ENCODE measurements at regions not wholly inside any gene's neighbourhood (a gene's known extent, or its start where the extent isn't known, plus 50 kb on each side); places are given as distances from the start of the nearest gene placed in this dataset.

DNA sequence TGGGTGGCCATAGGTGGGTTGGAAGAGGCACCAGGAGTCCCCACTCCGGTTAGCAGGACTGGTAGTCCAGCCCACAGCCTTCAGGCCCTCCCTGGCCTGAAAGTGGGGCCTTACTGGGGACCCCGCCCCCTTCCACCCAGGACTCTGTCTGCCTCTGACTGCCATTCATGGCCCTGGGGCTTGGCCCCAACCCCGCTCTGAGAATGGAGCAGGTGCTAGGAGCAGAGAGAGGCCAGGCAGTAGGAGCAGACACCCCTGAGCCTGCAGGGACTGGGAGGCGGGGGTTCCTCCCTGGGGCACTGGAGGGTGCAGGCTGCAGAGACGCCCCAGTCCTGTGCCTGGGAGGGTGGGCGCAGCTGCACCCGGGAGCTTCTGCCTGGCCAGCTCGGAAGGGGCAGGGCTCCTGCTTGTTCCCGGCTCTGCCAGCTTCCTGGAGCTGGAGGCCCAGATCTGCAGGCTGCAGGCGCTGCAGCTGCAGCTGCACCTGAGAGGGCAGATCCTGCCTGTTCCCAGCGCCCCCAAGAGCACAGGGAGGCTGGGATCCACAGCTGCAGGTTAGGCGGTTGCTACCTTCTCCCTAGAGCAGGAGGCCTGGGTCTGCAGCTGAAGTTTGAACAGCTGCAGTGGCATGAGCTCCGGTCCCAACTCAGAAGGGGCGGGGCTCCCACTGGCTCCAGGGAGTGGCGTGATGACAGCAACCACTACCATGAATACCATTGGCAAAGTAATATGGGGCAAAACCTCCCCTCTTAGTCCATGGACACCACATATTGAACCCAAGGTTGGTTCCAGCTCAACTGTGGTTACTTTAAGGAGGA, 194.7 kb downstream of the SQOR start:
- no peak for TF ChIP-seq TBP (CRISPR knock-in tag; IDR thresholded peaks at IDR 0.05)
- TF ChIP-seq, protein P1, sequence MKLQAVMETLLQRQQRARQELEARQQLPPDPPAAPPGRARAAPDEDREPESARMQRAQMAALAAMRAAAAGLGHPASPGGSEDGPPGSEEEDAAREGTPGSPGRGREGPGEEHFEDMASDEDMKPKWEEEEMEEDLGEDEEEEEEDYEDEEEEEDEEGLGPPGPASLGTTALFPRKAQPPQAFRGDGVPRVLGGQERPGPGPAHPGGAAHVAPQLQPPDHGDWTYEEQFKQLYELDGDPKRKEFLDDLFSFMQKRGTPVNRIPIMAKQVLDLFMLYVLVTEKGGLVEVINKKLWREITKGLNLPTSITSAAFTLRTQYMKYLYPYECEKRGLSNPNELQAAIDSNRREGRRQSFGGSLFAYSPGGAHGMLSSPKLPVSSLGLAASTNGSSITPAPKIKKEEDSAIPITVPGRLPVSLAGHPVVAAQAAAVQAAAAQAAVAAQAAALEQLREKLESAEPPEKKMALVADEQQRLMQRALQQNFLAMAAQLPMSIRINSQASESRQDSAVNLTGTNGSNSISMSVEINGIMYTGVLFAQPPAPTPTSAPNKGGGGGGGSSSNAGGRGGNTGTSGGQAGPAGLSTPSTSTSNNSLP (IDR thresholded peaks at IDR 0.05; ENCODE audit: low read depth, low read length) = no peak
- no peak for TF ChIP-seq ZBTB7A (CRISPR knock-in tag; IDR thresholded peaks at IDR 0.05)
- TF ChIP-seq, protein P2, sequence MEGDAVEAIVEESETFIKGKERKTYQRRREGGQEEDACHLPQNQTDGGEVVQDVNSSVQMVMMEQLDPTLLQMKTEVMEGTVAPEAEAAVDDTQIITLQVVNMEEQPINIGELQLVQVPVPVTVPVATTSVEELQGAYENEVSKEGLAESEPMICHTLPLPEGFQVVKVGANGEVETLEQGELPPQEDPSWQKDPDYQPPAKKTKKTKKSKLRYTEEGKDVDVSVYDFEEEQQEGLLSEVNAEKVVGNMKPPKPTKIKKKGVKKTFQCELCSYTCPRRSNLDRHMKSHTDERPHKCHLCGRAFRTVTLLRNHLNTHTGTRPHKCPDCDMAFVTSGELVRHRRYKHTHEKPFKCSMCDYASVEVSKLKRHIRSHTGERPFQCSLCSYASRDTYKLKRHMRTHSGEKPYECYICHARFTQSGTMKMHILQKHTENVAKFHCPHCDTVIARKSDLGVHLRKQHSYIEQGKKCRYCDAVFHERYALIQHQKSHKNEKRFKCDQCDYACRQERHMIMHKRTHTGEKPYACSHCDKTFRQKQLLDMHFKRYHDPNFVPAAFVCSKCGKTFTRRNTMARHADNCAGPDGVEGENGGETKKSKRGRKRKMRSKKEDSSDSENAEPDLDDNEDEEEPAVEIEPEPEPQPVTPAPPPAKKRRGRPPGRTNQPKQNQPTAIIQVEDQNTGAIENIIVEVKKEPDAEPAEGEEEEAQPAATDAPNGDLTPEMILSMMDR (CRISPR knock-in tag; IDR thresholded peaks at IDR 0.05) = no peak
- TF ChIP-seq FOXJ3 (CRISPR knock-in tag; IDR thresholded peaks at IDR 0.05; ENCODE audit: borderline replicate concordance) = no peak
- TF ChIP-seq, protein P3, sequence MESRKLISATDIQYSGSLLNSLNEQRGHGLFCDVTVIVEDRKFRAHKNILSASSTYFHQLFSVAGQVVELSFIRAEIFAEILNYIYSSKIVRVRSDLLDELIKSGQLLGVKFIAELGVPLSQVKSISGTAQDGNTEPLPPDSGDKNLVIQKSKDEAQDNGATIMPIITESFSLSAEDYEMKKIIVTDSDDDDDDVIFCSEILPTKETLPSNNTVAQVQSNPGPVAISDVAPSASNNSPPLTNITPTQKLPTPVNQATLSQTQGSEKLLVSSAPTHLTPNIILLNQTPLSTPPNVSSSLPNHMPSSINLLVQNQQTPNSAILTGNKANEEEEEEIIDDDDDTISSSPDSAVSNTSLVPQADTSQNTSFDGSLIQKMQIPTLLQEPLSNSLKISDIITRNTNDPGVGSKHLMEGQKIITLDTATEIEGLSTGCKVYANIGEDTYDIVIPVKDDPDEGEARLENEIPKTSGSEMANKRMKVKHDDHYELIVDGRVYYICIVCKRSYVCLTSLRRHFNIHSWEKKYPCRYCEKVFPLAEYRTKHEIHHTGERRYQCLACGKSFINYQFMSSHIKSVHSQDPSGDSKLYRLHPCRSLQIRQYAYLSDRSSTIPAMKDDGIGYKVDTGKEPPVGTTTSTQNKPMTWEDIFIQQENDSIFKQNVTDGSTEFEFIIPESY (CRISPR knock-in tag; IDR thresholded peaks at IDR 0.05) = no peak
- no peak for TF ChIP-seq KDM2A (CRISPR knock-in tag; IDR thresholded peaks at IDR 0.05; ENCODE audit: borderline replicate concordance, low read depth)
- TF ChIP-seq FOXM1 (CRISPR knock-in tag; IDR thresholded peaks at IDR 0.05) = no peak
- TF ChIP-seq CENPX (CRISPR knock-in tag; IDR thresholded peaks at IDR 0.05) = no peak
- no peak for TF ChIP-seq ZNF274 (CRISPR knock-in tag; IDR thresholded peaks at IDR 0.05)
- TF ChIP-seq, protein P4, sequence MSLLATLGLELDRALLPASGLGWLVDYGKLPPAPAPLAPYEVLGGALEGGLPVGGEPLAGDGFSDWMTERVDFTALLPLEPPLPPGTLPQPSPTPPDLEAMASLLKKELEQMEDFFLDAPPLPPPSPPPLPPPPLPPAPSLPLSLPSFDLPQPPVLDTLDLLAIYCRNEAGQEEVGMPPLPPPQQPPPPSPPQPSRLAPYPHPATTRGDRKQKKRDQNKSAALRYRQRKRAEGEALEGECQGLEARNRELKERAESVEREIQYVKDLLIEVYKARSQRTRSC (CRISPR knock-in tag; IDR thresholded peaks at IDR 0.05; ENCODE audit: low read depth) = no peak
- TF ChIP-seq DPF2 (CRISPR knock-in tag; IDR thresholded peaks at IDR 0.05; ENCODE audit: borderline replicate concordance, low read depth) = no peak
